LNCAP (cell line): ENCODE measurements at regions not wholly inside any gene's neighbourhood (a gene's known extent, or its start where the extent isn't known, plus 50 kb on each side); places are given as distances from the start of the nearest gene placed in this dataset.

ENCODE experiments used
- TF ChIP-seq, protein P1 (sequence below): fragments of 450-650 bp; IDR thresholded peaks from 2 replicates; pipeline ENCODE4 v1.5.1; 2017; ENCODE audit warnings: mild to moderate bottlenecking

DNA sequence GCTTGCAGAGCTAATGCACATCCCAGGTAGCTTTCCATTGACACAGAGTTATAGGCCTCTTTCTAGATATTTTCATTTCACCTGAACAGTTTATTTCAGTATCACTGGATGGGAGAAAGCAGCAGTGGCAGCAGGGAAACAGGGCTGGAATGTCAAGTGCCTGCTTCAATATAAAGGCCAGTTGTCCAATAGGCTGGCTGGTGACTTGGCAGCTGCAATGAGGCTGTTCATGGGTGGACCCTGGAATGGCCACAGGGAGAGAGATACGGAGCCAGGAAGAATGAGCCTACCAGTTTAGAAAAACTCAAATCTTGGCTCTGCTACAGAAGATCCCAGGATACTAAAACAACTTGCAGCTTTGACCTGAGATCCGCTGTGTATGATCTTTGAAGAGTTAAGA, 185.0 kb downstream of the BCL11A start:
- TF ChIP-seq, protein P1, sequence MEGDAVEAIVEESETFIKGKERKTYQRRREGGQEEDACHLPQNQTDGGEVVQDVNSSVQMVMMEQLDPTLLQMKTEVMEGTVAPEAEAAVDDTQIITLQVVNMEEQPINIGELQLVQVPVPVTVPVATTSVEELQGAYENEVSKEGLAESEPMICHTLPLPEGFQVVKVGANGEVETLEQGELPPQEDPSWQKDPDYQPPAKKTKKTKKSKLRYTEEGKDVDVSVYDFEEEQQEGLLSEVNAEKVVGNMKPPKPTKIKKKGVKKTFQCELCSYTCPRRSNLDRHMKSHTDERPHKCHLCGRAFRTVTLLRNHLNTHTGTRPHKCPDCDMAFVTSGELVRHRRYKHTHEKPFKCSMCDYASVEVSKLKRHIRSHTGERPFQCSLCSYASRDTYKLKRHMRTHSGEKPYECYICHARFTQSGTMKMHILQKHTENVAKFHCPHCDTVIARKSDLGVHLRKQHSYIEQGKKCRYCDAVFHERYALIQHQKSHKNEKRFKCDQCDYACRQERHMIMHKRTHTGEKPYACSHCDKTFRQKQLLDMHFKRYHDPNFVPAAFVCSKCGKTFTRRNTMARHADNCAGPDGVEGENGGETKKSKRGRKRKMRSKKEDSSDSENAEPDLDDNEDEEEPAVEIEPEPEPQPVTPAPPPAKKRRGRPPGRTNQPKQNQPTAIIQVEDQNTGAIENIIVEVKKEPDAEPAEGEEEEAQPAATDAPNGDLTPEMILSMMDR = no peak

DNA sequence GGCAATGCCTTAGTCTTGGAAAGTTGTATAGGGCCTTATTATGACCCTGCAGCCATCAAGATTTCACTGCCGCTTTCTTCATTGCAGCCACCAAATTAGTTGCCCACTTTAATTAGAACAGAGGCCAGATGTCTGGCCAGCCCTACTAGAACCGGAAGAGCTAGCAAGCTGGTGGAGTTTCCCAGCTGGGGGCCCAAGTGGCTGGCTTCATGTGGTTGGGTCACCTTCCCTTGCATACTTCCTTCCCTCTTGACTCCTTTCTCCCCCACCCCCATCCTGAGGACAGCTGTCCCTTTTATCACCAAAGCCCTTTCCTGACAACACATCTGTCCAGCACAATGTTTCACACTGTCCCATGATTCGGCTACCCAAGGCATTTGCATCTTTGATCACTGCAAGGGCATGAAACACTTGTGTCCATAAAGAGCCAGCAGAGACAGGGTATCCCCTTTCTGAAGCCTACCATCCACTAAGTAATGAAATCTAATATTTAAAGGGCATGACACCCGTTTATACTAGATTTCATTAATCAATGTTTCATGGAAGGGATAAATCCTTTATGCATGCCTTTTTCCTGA, 187.2 kb downstream of the BCL11A start:
- TF ChIP-seq, protein P1 = no peak

DNA sequence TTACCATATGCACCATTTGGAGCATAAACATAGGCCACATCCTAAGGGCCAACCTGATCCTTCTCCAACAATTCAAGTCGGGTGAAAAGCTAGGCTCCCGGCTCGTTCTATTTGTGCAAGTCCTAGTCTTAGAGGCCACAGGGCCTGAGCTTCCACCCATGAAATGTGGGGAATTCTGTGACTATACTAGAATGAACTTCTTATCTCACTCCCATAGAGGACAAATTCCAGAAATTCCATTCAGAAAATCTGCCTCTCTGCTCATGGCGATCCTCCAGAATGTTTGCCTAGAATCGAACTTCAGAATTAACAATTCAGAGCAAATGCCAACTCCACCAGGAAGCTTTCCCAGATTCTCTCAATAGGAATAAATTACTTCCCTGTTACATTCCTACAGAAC, 187.9 kb downstream of the BCL11A start:
- TF ChIP-seq, protein P1 = no peak

DNA sequence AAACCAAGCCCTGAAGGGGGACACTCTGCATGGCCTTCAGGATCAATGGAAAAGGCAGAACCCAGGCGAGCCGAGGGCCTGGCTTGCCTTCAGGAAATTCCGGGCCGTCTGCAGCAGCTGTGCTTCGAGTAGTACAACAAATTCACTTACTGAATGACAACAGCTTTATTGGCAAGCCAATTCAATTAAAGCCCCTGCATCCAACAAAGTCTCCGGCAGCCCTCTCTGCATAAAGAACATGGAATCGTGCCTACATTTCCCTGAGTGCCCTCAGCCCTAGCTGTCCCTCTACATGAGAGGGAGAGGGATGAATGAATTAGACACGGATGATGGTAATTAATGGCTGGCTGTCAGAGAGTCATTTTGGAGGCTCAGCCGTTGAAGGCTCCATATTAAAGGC, 189.0 kb downstream of the BCL11A start:
- TF ChIP-seq, protein P1 = no peak

DNA sequence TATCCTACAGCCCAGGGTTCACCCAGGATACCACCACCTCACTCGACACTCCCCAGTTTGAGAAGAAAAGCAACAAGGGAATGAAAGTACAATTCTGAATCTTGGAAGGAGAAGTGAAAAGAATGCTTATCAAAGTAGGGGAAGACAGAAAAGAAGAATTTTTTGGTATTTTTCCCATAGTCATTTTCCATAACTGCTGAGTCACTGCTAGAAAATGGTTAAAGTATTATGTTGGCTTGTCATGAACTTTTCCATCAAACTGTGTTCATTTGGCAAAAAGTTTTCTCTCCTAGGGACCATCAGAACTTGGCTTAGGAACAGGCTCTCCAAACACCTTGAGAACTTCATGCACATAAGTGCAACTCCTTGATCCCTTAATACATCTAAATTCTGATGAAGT, 192.0 kb downstream of the BCL11A start:
- TF ChIP-seq, protein P1 = no peak

DNA sequence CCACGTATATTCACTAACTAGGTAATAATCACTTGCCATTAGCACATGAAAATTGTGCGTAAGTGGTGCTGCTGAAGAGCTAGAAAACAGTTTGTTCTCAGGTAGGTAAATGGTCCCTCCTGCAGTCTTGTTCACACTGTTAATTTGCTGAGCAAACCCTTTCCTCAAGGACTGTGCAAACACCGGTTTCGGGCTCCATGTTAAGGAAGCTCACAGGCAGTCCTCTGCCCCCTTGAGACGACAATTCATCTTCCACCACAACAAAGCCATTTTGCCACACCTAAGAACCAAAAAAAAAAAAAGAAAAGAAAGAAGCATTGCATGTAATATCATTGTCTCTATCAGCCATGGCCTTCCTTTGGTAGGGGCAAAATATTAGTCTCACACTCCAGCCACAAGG, 193.9 kb downstream of the BCL11A start:
- TF ChIP-seq, protein P1 = no peak

DNA sequence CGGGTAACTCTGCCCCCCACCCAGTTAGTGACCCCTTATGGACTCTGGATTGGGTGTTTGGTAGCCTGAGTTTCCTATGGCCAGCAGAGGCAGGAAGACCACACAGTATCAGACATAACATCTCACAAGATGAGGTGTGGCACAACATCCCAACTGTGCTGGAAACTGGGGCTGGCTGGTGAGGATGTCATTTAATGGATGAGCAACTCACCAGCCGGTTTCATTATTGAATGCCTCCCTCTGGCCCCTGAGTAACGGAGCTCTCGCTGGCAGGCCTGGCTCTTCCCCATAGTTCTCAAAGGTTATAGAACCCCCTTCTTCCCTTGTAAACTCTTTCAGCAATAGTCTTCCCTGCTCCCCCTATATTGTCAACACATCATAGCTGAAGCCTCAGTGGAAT, 195.0 kb downstream of the BCL11A start:
- TF ChIP-seq, protein P1 = no peak

DNA sequence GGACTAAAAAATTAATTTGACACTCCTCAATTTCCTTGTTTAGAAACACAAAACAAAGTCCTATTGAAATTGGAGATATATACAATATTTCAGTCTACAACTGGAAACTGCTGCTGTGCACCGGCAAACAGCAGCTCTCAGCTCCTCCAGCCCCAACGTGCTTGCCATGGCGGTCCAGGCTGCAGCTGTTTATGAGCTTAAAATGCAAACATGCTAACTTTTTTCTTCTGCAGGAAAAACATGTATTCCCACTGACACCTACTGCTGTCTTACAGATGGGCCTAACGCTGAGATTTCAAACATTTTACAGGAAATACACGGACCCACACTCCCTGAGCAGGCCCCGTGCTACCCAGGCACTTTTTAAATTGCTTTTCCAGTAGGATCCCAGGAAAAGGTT, 195.5 kb downstream of the BCL11A start:
- TF ChIP-seq, protein P1 = no peak
